Right renal pelvis (tissue), 4 donors: ENCODE measurements at regions not wholly inside any gene's neighbourhood (a gene's known extent, or its start where the extent isn't known, plus 50 kb on each side); places are given as distances from the start of the nearest gene placed in this dataset.

ENCODE experiments used
- DNase-seq, 4 donors: peaks; one replicate each; pipeline ENCODE4 v3.0.0-alpha.2; 2013; ENCODE audit warnings: low read depth in 4 of 4, low spot score in 3 of 4, missing footprints in 1 of 4

GRCh38 chr16:79707876-79708275 lies 107.3 kb upstream of the MAF start:
- no peak for DNase-seq

- no peak for DNase-seq
Measured at GRCh38 chr16:79703066-79703465, 102.5 kb upstream of the MAF start.

- peak in 2 of 4 donors; percentile 47 to 50 for DNase-seq
Measured at GRCh38 chr16:79698341-79698753, 97.8 kb upstream of the MAF start.

- DNase-seq, result no peak
Measured at GRCh38 chr16:79697562-79698112, 97.1 kb upstream of the MAF start.

GRCh38 chr16:79691007-79691406 lies 90.5 kb upstream of the MAF start:
- DNase-seq, result no peak

- DNase-seq, result no peak
Measured at GRCh38 chr16:79690159-79690558, 89.6 kb upstream of the MAF start.

GRCh38 chr16:79687249-79688130 lies 87.0 kb upstream of the MAF start:
- no peak for DNase-seq

- DNase-seq, result no peak
Measured at GRCh38 chr16:79685871-79686270, 85.3 kb upstream of the MAF start.

- no peak for DNase-seq
Measured at GRCh38 chr16:79679334-79679733, 78.8 kb upstream of the MAF start.

GRCh38 chr16:79677799-79678530 lies 77.4 kb upstream of the MAF start:
- no peak for DNase-seq

- DNase-seq, result no peak
Measured at GRCh38 chr16:79673635-79674034, 73.1 kb upstream of the MAF start.

GRCh38 chr16:79672524-79672923 lies 72.0 kb upstream of the MAF start:
- no peak for DNase-seq

- no peak for DNase-seq
Measured at GRCh38 chr16:79668502-79668901, 68.0 kb upstream of the MAF start.

- no peak for DNase-seq
Measured at GRCh38 chr16:79665970-79666369, 65.4 kb upstream of the MAF start.

GRCh38 chr16:79664407-79664806 lies 63.9 kb upstream of the MAF start:
- no peak for DNase-seq

- DNase-seq, result no peak
Measured at GRCh38 chr16:79662669-79663313, 62.3 kb upstream of the MAF start.

- no peak for DNase-seq
Measured at GRCh38 chr16:79662122-79662521, 61.6 kb upstream of the MAF start.

GRCh38 chr16:79661578-79661977 lies 61.0 kb upstream of the MAF start:
- no peak for DNase-seq

- DNase-seq, result no peak
Measured at GRCh38 chr16:79659344-79659743, 58.8 kb upstream of the MAF start.

GRCh38 chr16:79658301-79659033 lies 57.9 kb upstream of the MAF start:
- no peak for DNase-seq
